Loucy (cell line): ENCODE measurements at regions not wholly inside any gene's neighbourhood (a gene's known extent, or its start where the extent isn't known, plus 50 kb on each side); places are given as distances from the start of the nearest gene placed in this dataset.

Experiments used
- CTCF ChIP-seq: fragments of 200-600 bp; sonication (generic); conservative IDR thresholded peaks from 2 replicates; pipeline ENCODE4 v1.5.1; 2014; ENCODE audit warnings: mild to moderate bottlenecking, antibody characterized with exemption, low read length
- EZH2phosphoT487 ChIP-seq: fragments of 200-600 bp; IDR thresholded peaks from 2 replicates; pipeline ENCODE4 v1.6.1; 2018; ENCODE audit warnings: antibody characterized with exemption, mild to moderate bottlenecking, moderate library complexity, borderline replicate concordance

- TF ChIP-seq EZH2phosphoT487, result no peak
- no peak for TF ChIP-seq CTCF
These were observed 507.1 kb upstream of the TNP1 start for GRCh38 chr2:217366966-217367365.
